GM23338 (cell line): ENCODE measurements at regions not wholly inside any gene's neighbourhood (a gene's known extent, or its start where the extent isn't known, plus 50 kb on each side); places are given as distances from the start of the nearest gene placed in this dataset.

Experiments
- ATAC-seq: fragments of 200-7000 bp; cut with Tn5 transposase; 3 replicates; pipeline ENCODE4 v1.9.1; 2020
- DNase-seq: peaks from one replicate; pipeline ENCODE4 v3.0.0-alpha.2; 2015; ENCODE audit warnings: low spot score
- H2AFZ ChIP-seq: fragments of 200-600 bp; sonication (generic); 2 replicates; pipeline ENCODE4 v1.8.0; 2016; ENCODE audit warnings: antibody characterized with exemption, mild to moderate bottlenecking, moderate library complexity
- H3F3A ChIP-seq: fragments of 200-600 bp; sonication (generic); replicated peaks from 2 replicates; pipeline ENCODE4 v1.8.0; 2017; ENCODE audit warnings: antibody characterized with exemption, mixed run types, low read depth
- H3K27ac ChIP-seq: fragments of 200-600 bp; sonication (generic); 2 replicates; pipeline ENCODE4 v1.6.1; 2016; ENCODE audit warnings: low read depth
- H3K27me3 ChIP-seq: fragments of 200-600 bp; sonication (generic); 2 replicates; pipeline ENCODE4 v1.8.0; 2016; ENCODE audit warnings: mild to moderate bottlenecking, mixed run types, moderate library complexity; ENCODE audit not compliant: insufficient read depth
- H3K36me3 ChIP-seq: fragments of 200-600 bp; sonication (generic); 2 replicates; pipeline ENCODE4 v1.8.0; 2016; ENCODE audit warnings: mild to moderate bottlenecking; ENCODE audit not compliant: insufficient read depth
- H3K4me1 ChIP-seq: fragments of 200-600 bp; sonication (generic); 2 replicates; pipeline ENCODE4 v1.8.0; 2016; ENCODE audit warnings: mild to moderate bottlenecking, moderate library complexity; ENCODE audit not compliant: insufficient read depth
- H3K4me2 ChIP-seq: fragments of 200-600 bp; sonication (generic); 2 replicates; pipeline ENCODE4 v1.7.1; 2017; ENCODE audit warnings: mixed run types
- H3K4me3 ChIP-seq: fragments of 200-600 bp; sonication (generic); 2 replicates; pipeline ENCODE4 v1.6.1; 2016; ENCODE audit warnings: mixed run types
- H3K79me2 ChIP-seq: fragments of 200-600 bp; sonication (generic); replicated peaks from 2 replicates; pipeline ENCODE4 v1.8.0; 2017; ENCODE audit warnings: mild to moderate bottlenecking; ENCODE audit not compliant: insufficient read depth
- H3K9me2 ChIP-seq: fragments of 200-600 bp; sonication (generic); 2 replicates; pipeline ENCODE4 v1.8.0; 2017; ENCODE audit not compliant: insufficient read depth
- H4K20me1 ChIP-seq: fragments of 200-600 bp; sonication (generic); replicated peaks from 2 replicates; pipeline ENCODE4 v1.8.0; 2017; ENCODE audit warnings: mild to moderate bottlenecking; ENCODE audit not compliant: insufficient read depth
- H3K27ac Mint-ChIP-seq: 2 replicates; pipeline ENCODE4 v1.8.0; 2020; ENCODE audit warnings: inconsistent platforms, mild to moderate bottlenecking, moderate library complexity, mixed read lengths
- H3K27me3 Mint-ChIP-seq: 3 replicates; pipeline ENCODE4 v1.8.0; 2022; ENCODE audit warnings: low read depth, mild to moderate bottlenecking, moderate library complexity, mixed read lengths, inconsistent platforms; ENCODE audit not compliant: insufficient read depth, poor library complexity
- H3K36me3 Mint-ChIP-seq: 3 replicates; pipeline ENCODE4 v1.8.0; 2021; ENCODE audit warnings: low read depth, mild to moderate bottlenecking, inconsistent platforms, moderate library complexity, mixed read lengths
- H3K4me1 Mint-ChIP-seq: 3 replicates; pipeline ENCODE4 v1.8.0; 2020; ENCODE audit warnings: mild to moderate bottlenecking, inconsistent platforms, mixed read lengths
- H3K4me3 Mint-ChIP-seq: 3 replicates; pipeline ENCODE4 v1.8.0; 2021; ENCODE audit warnings: moderate library complexity, mild to moderate bottlenecking, inconsistent platforms, mixed read lengths
- H3K9me3 Mint-ChIP-seq: 3 replicates; pipeline ENCODE4 v1.8.0; 2020; ENCODE audit warnings: moderate library complexity, mild to moderate bottlenecking, inconsistent platforms, mixed read lengths
- CREB1 ChIP-seq: fragments of 250-450 bp; sonication (Bioruptor Pico); IDR thresholded peaks from 2 replicates; pipeline ENCODE4 v1.5.0; 2020; ENCODE audit warnings: low read depth, mild to moderate bottlenecking, moderate library complexity
- CTCF ChIP-seq, 2 experiments: fragments of 200-600 bp in 1 of 2; sonication (generic) in 1 of 2; conservative IDR thresholded peaks; 2 replicates each; pipeline versions ENCODE4 v1.5.1 to v1.6.1; 2016 to 2017; ENCODE audit warnings: antibody characterized with exemption in 2 of 2, low read depth in 2 of 2, mild to moderate bottlenecking in 2 of 2, moderate library complexity in 1 of 2
- ETS1 ChIP-seq: IDR thresholded peaks from 2 replicates; pipeline ENCODE4 v1.6.1; 2016; ENCODE audit warnings: antibody characterized with exemption
- EZH2 ChIP-seq: fragments of 200-600 bp; sonication (generic); IDR thresholded peaks from one replicate; pipeline ENCODE4 v1.8.0; 2017; ENCODE audit warnings: antibody characterized with exemption, mild to moderate bottlenecking, low read depth; ENCODE audit not compliant: unreplicated experiment
- EZH2phosphoT487 ChIP-seq: fragments of 200-600 bp; sonication (generic); IDR thresholded peaks from one replicate; pipeline ENCODE4 v1.8.1; 2018; ENCODE audit warnings: antibody characterized with exemption; ENCODE audit not compliant: unreplicated experiment
- JUNB ChIP-seq: IDR thresholded peaks from one replicate; pipeline ENCODE4 v1.6.1; 2016; ENCODE audit warnings: antibody characterized with exemption; ENCODE audit not compliant: unreplicated experiment
- NANOG ChIP-seq: IDR thresholded peaks from 2 replicates; pipeline ENCODE4 v1.6.1; 2016; ENCODE audit warnings: antibody characterized with exemption, borderline replicate concordance
- POLR2AphosphoS5 ChIP-seq: IDR thresholded peaks from 2 replicates; pipeline ENCODE4 v1.6.1; 2016; ENCODE audit warnings: antibody characterized with exemption, low read depth
- REST ChIP-seq: IDR thresholded peaks from one replicate; pipeline ENCODE4 v1.6.1; 2018; ENCODE audit warnings: antibody characterized with exemption; ENCODE audit not compliant: unreplicated experiment
- STAT1 ChIP-seq: IDR thresholded peaks from one replicate; pipeline ENCODE4 v1.6.1; 2016; ENCODE audit warnings: antibody characterized with exemption; ENCODE audit not compliant: unreplicated experiment
- ZNF114 ChIP-seq: fragments of 250-450 bp; sonication (Bioruptor Pico); IDR thresholded peaks from 2 replicates; pipeline ENCODE4 v1.5.0; 2020; ENCODE audit warnings: mild to moderate bottlenecking, moderate library complexity
- ZNF331 ChIP-seq: fragments of 250-450 bp; sonication (Bioruptor Pico); IDR thresholded peaks from 2 replicates; pipeline ENCODE4 v1.5.0; 2020; ENCODE audit warnings: low read depth, mild to moderate bottlenecking, moderate library complexity
- TF ChIP-seq, protein P1 (sequence below): fragments of 250-450 bp; sonication (Bioruptor Pico); IDR thresholded peaks from 2 replicates; pipeline ENCODE4 v1.5.0; 2020; ENCODE audit warnings: mild to moderate bottlenecking, moderate library complexity

DNA sequence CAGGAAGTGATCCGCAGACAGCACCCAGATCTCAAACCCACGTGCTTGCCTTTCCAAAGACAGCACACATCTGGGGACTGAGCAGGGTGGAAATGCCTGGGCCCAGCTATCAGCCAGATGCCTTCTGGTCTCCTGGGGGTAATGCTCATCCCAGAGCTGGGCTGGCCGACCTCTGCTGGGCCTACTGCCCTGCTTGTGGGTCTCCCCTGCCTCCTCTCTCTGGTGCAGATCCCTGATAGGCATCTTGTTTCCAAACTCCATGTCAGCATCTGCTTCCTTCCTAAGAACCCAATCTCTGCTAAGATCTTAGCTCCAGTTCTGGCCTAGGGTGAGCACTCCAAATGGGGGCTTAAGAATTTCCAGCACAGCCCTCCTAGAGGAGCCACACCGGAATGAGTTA is 1043.0 kb downstream of the VRK1 start (continued):
- TF ChIP-seq EZH2phosphoT487: no peak
- no peak for TF ChIP-seq JUNB

DNA sequence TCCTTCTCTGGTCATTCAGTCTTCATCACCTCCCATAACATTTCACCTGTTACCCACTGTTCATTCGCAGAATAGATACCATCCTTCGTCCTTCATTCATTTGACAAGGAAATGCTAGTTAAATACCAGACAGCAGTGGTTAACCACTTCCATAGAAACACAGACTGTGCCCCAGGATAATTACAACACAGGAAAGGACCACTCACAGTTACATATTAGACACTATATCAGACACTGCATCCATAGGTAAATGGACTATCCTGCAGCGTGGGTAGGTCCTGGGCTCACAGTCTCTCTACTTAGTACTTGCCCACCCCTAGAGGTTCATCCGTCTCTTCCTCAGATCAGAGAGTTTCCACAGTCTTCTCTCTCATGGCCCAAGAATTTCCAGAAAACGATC is 1044.6 kb downstream of the VRK1 start:
- Histone ChIP-seq H3K27ac (no peak overlapping the region), H2AFZ (no peak overlapping the region), H3K27me3 (no peaks in the 10 kb centered on the region), H3F3A (no peaks in the 10 kb centered on the region), H3K36me3 (no peaks in the 10 kb centered on the region), H3K79me2 (no peaks in the 10 kb centered on the region), H4K20me1 (no peaks in the 10 kb centered on the region), H3K9me2 (0 out of 2 replicates have a peak, but pooled peaks cover 4% of the 10 kb centered on the region), H3K4me1 (no peaks in the 10 kb centered on the region), H3K4me3 (no peak overlapping the region), H3K4me2 (no peak overlapping the region)
- Mint-ChIP-seq H3K4me1 (peaks cover 8% of the 10 kb centered on the region), H3K9me3 (no peaks in the 10 kb centered on the region; the same call in 2 of the 3 replicates), H3K27ac (no peak overlapping the region), H3K36me3 (no peaks in the 10 kb centered on the region; the same call in 2 of the 3 replicates), H3K27me3 (peaks cover 4% of the 10 kb centered on the region), H3K4me3 (no peak overlapping the region)
- no peak for ATAC-seq
- TF ChIP-seq CTCF (conservative IDR thresholded peaks at IDR 0.05; ENCODE audit: low read depth in 2 of 2) (no peak), ETS1 (no peak), NANOG (no peak), ZNF331 (CRISPR knock-in tag) (no peak), EZH2 (no peak), EZH2phosphoT487 (no peak), POLR2AphosphoS5 (no peak), STAT1 (no peak), JUNB (no peak), REST (no peak), CREB1 (no peak), ZNF114 (CRISPR knock-in tag) (no peak)
- TF ChIP-seq, protein P1, sequence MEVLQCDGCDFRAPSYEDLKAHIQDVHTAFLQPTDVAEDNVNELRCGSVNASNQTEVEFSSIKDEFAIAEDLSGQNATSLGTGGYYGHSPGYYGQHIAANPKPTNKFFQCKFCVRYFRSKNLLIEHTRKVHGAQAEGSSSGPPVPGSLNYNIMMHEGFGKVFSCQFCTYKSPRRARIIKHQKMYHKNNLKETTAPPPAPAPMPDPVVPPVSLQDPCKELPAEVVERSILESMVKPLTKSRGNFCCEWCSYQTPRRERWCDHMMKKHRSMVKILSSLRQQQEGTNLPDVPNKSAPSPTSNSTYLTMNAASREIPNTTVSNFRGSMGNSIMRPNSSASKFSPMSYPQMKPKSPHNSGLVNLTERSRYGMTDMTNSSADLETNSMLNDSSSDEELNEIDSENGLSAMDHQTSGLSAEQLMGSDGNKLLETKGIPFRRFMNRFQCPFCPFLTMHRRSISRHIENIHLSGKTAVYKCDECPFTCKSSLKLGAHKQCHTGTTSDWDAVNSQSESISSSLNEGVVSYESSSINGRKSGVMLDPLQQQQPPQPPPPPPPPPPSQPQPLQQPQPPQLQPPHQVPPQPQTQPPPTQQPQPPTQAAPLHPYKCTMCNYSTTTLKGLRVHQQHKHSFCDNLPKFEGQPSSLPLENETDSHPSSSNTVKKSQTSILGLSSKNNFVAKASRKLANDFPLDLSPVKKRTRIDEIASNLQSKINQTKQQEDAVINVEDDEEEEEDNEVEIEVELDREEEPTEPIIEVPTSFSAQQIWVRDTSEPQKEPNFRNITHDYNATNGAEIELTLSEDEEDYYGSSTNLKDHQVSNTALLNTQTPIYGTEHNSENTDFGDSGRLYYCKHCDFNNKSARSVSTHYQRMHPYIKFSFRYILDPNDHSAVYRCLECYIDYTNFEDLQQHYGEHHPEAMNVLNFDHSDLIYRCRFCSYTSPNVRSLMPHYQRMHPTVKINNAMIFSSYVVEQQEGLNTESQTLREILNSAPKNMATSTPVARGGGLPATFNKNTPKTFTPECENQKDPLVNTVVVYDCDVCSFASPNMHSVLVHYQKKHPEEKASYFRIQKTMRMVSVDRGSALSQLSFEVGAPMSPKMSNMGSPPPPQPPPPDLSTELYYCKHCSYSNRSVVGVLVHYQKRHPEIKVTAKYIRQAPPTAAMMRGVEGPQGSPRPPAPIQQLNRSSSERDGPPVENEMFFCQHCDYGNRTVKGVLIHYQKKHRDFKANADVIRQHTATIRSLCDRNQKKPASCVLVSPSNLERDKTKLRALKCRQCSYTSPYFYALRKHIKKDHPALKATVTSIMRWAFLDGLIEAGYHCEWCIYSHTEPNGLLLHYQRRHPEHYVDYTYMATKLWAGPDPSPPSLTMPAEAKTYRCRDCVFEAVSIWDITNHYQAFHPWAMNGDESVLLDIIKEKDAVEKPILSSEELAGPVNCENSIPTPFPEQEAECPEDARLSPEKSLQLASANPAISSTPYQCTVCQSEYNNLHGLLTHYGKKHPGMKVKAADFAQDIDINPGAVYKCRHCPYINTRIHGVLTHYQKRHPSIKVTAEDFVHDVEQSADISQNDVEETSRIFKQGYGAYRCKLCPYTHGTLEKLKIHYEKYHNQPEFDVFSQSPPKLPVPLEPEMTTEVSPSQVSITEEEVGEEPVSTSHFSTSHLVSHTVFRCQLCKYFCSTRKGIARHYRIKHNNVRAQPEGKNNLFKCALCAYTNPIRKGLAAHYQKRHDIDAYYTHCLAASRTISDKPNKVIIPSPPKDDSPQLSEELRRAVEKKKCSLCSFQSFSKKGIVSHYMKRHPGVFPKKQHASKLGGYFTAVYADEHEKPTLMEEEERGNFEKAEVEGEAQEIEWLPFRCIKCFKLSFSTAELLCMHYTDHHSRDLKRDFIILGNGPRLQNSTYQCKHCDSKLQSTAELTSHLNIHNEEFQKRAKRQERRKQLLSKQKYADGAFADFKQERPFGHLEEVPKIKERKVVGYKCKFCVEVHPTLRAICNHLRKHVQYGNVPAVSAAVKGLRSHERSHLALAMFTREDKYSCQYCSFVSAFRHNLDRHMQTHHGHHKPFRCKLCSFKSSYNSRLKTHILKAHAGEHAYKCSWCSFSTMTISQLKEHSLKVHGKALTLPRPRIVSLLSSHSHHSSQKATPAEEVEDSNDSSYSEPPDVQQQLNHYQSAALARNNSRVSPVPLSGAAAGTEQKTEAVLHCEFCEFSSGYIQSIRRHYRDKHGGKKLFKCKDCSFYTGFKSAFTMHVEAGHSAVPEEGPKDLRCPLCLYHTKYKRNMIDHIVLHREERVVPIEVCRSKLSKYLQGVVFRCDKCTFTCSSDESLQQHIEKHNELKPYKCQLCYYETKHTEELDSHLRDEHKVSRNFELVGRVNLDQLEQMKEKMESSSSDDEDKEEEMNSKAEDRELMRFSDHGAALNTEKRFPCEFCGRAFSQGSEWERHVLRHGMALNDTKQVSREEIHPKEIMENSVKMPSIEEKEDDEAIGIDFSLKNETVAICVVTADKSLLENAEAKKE (CRISPR knock-in tag): no peak
- no peak for DNase-seq
